Inflammatory macrophage treated with lipopolysaccharide for 1 hour (primary cell): ENCODE measurements at regions not wholly inside any gene's neighbourhood (a gene's known extent, or its start where the extent isn't known, plus 50 kb on each side); places are given as distances from the start of the nearest gene placed in this dataset.
A peak's percentile ranks its signal among the peaks of the same experiment; 100 is the strongest.

ENCODE experiments used
- DNase-seq, 2 donors: peaks; one replicate each; pipeline ENCODE4 v3.0.0-alpha.2; 2020 to 2022

DNA sequence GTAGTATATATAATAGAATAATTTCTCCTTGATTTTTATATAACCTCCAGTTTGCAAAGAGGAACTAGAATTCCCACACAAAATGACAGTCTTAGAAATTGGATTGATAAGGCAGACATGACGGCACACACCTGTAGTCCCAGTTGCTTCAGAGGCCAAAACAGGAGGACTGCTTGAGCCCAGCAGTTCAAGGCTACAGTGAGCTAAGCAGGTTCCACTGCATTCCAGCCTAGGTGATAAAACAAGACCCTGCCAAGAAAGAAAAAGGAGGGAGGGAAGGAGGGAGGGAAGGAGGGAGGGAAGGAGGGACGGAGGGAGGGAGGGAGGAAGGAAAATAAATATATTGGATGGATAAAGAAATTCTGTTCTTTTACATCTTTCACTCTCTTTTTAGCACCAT lies 77.6 kb upstream of the SASH1 start:
- no peak for DNase-seq

DNA sequence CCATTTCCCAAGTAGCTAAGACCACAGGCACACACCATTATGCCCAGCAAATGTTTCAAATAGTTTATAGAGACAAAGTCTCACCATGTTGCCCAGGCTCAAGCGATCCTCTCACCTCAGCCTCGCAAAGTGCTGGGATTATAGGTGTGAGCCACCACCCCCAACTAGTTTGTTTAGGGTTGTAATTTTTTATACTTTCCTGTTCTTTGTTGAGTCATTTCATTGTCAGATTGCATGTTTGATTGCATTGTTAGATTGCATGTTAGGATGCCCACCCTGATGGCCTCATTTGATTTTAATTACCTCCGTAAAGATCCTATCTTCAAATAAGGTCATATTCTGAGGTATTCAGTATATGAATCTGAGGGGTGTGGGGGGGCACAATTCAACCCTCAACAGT lies 73.3 kb upstream of the SASH1 start:
- no peak for DNase-seq

DNA sequence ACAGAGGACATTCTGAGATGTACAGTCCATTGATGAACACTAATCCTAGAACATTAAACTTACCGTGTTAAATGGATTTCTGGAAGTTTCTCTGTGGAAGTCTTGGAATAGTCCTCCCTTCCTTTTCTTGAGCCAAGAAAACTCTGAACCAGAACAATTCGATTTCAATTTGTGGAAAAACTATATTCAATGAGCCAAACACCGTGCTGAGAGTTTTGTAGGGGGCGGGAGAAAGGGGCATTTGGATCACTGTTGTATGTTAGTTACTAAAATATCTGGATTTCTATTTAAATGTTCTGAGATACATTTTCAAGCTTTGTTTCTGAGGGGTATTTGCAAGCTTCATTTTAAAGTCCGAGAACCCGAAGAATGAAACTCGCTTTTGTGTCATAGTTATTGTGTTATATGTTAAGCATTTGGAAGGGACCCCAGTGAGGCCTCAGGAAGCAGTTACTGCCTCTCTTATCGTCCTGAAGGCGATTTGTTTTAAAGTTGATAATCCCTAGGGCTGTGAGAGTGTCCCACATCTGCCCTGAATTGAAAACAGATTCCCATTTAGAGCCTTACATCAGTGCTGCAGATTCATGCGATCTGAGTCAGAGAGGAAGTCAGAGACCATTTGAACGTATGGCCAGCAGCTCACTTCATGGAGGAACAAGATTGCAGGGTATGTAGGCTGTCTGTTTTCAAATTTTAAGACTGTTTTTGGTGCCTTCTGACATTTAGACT lies 70.8 kb upstream of the SASH1 start:
- DNase-seq, result peak in 1 of 2 donors; percentile 1

DNA sequence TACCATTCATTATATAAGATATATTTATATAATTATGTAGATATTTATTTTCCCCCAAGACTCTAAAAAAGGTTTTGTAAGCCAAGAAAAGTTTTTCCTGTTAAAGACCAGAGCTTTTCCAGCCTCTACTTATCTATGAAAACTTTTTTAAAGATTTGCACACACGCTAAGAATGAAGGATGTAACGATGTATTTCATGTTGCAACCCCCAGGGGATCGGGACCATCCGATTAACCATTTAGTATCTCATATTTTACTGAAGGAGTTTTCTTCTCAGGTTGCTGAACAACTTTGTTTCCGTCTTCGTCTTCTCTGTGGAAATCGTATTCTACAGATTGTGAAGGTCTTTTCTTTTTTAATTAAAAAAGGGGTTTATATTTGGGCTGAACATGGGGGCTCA lies 70.0 kb upstream of the SASH1 start:
- DNase-seq, result no peak

DNA sequence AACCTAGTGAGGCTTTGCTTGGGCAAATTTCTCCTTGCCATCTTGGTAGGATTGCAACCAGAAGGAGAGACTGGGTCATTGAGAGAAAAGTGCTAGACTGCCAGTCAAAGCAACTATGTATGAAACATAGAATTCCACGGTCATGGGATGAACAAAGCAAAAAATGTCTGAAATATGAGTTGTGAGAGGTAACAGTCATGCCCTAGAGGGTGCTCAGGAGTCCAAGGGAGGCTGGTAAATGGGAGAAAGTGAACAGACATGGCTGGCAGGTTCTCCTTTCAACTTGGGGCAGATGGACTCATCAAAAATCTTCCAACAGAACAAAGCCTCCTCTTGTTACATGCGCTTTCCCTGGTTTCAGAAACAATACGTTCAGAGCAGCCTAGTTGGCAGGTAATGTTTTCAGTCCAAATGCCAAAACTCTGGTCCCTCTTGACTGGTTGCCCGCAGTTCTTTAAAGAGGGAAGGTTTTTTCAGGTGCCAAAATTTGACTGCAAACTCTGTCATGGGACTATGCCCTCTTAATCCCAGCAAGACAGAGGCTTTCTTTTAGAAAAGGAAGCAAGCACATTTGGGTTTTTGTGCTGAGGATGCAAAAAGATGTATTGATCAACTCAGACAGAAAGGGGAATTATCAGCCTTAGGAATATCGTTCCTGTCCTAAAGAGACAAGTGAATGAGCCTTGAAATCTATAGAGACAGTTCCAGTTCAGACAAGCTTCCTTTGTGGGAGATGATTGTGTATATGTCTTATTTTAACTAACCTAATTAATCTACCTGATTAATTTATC lies 68.5 kb upstream of the SASH1 start:
- no peak for DNase-seq

DNA sequence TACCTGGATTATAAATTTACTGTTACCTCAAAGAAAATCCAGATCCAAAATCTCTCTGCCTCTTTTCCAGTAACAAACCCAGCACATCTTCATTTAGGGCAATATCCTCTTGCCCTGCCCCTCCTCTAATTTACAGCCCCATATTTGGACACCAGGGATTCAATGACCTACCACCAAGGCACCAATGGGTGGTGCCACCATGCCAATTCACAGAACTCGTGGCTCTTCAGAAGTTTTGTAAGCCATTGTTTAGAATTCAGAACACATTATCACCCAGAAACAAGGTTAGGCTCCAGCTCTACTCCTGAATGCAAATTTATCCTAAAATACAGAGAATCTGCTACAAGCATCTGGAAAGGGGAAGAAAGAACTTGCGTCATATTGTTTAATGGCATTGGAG lies 67.8 kb upstream of the SASH1 start:
- DNase-seq, result no peak

DNA sequence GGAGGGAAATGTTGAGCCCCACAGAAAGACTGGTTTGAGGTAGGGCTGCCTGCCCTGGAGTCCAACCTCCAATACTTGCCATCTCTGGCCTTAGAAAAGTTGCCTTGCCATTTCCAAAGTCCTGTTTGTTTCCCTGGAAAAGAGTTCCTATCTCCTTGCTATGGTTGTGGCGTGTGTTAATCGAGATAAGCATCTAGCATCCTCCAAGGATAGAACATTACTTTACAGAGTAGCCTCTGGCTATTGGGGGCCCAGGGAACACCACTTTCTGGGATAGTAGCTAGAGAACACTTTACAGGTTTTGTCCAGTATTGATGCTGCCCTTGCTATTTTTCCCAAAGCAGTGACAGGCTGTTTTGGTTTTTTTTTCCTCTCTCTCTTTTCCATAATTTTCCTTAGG lies 57.4 kb upstream of the SASH1 start:
- no peak for DNase-seq

DNA sequence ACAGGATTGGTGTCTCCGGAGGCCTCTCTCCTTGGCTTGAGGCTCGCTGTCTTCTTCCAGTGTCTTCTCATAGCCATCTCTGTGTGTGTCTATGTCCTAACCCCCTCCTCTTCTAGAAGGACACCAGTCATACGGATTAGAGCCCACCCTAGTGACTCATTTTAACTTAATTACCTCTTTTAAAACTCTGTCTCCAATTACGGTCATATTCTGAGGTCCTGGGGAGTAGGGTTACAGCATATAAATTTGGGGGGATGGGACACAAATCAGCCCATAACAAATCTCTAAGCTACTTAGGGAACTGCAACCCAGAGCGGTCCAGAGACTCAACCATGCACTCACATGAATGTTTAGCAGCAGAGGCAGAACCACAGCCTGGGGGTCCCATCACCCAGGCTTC lies 56.1 kb upstream of the SASH1 start:
- no peak for DNase-seq

DNA sequence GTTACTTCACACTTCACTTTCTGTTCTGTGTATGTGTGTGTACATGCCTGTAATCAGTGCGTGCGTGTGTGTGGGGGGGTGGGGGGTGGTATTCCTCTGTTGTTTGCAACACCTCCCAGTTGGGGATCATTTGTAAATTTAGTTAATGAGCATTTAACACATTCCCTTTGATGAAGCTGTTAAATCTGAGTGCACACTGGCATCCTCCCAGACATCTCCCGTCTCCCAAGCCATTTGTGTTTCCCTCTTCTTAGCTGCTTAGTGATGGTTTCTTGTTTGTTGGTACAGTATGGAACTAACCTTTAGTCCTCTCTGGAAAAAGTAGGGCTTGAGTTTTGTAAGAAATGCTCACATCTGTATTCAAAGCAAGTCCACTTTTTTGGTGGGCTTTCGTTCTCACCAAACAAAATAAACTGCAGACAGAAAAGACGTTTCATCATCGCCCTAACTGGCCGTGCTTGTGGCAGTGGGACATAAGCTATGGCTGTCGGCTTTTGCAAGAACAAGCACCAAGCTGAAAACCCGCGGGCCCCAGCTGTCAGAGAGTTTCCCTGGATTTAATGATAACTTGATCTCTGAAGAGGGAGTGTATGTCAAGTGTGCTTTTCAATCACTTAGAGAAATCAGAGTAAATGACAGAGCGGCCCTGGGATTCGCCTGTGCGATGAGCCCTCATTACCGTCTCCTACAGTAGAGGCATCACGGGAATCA lies 54.9 kb upstream of the SASH1 start:
- no peak for DNase-seq

DNA sequence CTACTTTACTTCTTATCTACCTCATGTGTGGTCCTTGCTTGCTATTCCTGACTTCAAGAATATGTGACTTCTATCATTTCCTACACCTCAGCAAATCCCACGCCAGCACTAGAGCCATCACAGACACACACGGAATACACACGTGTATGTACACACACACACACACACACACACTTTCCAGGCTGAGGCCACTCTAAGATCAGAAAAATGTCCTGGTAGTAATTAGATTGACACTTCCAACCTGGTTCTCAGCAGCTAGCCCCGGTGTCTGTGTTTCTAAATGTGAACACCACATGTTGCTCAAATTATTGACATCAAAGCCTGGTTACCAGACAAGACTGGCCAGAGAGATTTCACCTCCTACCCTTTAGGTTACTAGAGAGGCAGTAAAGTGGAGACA lies 54.1 kb upstream of the SASH1 start:
- no peak for DNase-seq

DNA sequence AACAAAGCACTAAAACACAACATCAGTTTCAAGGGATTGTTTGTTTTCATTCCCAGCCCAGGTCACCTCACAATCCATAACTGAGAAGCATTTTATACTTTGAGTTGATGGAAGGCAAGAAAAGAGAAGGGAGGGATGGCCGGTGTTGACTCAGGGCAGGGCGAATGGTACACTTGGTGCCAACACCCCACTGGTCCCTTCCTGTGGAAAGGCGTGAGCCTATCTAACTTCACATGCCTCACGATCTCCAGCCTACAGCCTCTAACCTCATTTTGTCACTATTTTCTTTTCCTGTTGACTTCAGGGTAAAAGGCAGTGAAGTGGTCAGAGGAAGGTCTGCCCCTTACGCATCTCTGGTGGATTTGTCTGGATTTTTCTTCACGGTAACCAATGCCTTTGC lies 53.5 kb upstream of the SASH1 start:
- DNase-seq, result no peak

DNA sequence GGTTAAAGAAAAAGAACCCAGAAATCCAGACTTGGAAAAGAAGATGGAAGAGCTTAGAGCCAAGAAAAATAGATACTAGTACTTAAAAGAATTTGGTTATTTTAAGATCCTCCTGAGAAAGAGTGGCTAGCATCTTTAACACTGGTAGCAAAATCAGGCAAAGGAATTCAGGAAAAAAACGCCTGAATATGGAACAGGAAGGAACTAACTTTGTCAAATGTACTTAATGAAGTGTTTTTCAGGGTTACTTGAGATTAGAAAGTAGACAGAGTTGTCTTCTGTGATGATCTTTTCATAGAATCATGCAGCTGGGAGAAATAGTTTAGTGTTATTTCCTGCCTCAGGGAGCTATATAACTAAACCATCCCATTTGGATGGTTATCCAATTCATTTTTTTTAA lies 50.8 kb upstream of the SASH1 start:
- no peak for DNase-seq
